ENCODE measurements at regions not wholly inside any gene's neighbourhood (a gene's known extent, or its start where the extent isn't known, plus 50 kb on each side); places are given as distances from the start of the nearest gene placed in this dataset.
A peak's percentile ranks its signal among the peaks of the same experiment; 100 is the strongest.

GRCh38 chr13:111511219-111511732 is 190.8 kb downstream of the TEX29 start:
- TF ChIP-seq CTCF (IDR thresholded peaks at IDR 0.05 in 8 of 11, conservative IDR thresholded peaks at IDR 0.05 in 3 of 11) (no peak), POLR2AphosphoS5 (IDR thresholded peaks at IDR 0.05) (no peak), POLR2A (IDR thresholded peaks at IDR 0.05) (no peak)
- no peak overlapping the region for H3K27ac ChIP-seq
- peaks cover 0 to 56% (median 10%) of the 10 kb centered on the region in 7 donors for H3K27me3 ChIP-seq (replicated peaks in 1 of 7)
- no peak for DNase-seq
- H3K36me3 ChIP-seq, result no peaks in the 10 kb centered on the region
- H3K9me3 ChIP-seq, result no peaks in the 10 kb centered on the region
- WGBS, 5 donors, result 76 to 79% (median 79%) methylated on average over 3 of the region's 3 CpGs
- H3K4me1 ChIP-seq, result no peaks in the 10 kb centered on the region
- no peak overlapping the region for H3K4me3 ChIP-seq
- intact Hi-C loops (cut with DNase I; ENCODE audit: low total_unique reads), result no loop called here

- peaks cover 0 to 54% (median 10%) of the 10 kb centered on the region in 7 donors for H3K27me3 ChIP-seq (replicated peaks in 1 of 7)
- no peaks in the 10 kb centered on the region for H3K4me1 ChIP-seq
- no peak overlapping the region for H3K4me3 ChIP-seq
- H3K36me3 ChIP-seq, result no peaks in the 10 kb centered on the region
- TF ChIP-seq CTCF (IDR thresholded peaks at IDR 0.05 in 8 of 11, conservative IDR thresholded peaks at IDR 0.05 in 3 of 11) (no peak), POLR2A (IDR thresholded peaks at IDR 0.05) (no peak), POLR2AphosphoS5 (IDR thresholded peaks at IDR 0.05) (no peak)
- DNase-seq, result peak; percentile 50
- no peak overlapping the region for H3K27ac ChIP-seq
- WGBS, 5 donors, result 90 to 94% (median 92%) methylated on average over 20 to 29 of the region's 29 CpGs
- intact Hi-C loops (cut with DNase I; ENCODE audit: low total_unique reads), result no loop called here
- H3K9me3 ChIP-seq, result no peaks in the 10 kb centered on the region
Measured at GRCh38 chr13:111511805-111512504, 191.5 kb downstream of the TEX29 start.

GRCh38 chr13:111512707-111513106 is 192.3 kb downstream of the TEX29 start:
- no peak for TF ChIP-seq POLR2AphosphoS5 (IDR thresholded peaks at IDR 0.05)
- TF ChIP-seq POLR2A (IDR thresholded peaks at IDR 0.05), result no peak
- no peak for TF ChIP-seq CTCF (IDR thresholded peaks at IDR 0.05 in 8 of 11, conservative IDR thresholded peaks at IDR 0.05 in 3 of 11)
- H3K4me3 ChIP-seq, result no peak overlapping the region
- H3K27me3 ChIP-seq (replicated peaks in 1 of 7), result peaks cover 0 to 60% (median 10%) of the 10 kb centered on the region in 7 donors
- peak; percentile 65 for DNase-seq
- no peak overlapping the region for H3K27ac ChIP-seq
- H3K4me1 ChIP-seq, result no peaks in the 10 kb centered on the region
- no peaks in the 10 kb centered on the region for H3K36me3 ChIP-seq
- no peaks in the 10 kb centered on the region for H3K9me3 ChIP-seq
- intact Hi-C loops (cut with DNase I; ENCODE audit: low total_unique reads), result no loop called here
- WGBS, 5 donors, result 87 to 94% (median 88%) methylated on average over 13 of the region's 13 CpGs

- H3K27me3 ChIP-seq (replicated peaks in 1 of 7), result peaks cover 0 to 53% (median 10%) of the 10 kb centered on the region in 7 donors
- 75 to 82% (median 80%) methylated on average over 27 to 31 of the region's 31 CpGs for WGBS, 5 donors
- TF ChIP-seq CTCF (IDR thresholded peaks at IDR 0.05 in 8 of 11, conservative IDR thresholded peaks at IDR 0.05 in 3 of 11), result no peak
- no peak for TF ChIP-seq POLR2AphosphoS5 (IDR thresholded peaks at IDR 0.05)
- TF ChIP-seq POLR2A (IDR thresholded peaks at IDR 0.05), result no peak
- peak; percentile 64 for DNase-seq
- intact Hi-C loops (cut with DNase I; ENCODE audit: low total_unique reads), result no loop called here
- no peaks in the 10 kb centered on the region for H3K36me3 ChIP-seq
- no peaks in the 10 kb centered on the region for H3K9me3 ChIP-seq
- no peak overlapping the region for H3K27ac ChIP-seq
- no peaks in the 10 kb centered on the region for H3K4me1 ChIP-seq
- no peak overlapping the region for H3K4me3 ChIP-seq
Measured at GRCh38 chr13:111513766-111514609, 193.5 kb downstream of the TEX29 start.

Measured in spleen (tissue), 11 donors.